Forelimb muscle (tissue), 1 donor: ENCODE measurements at regions not wholly inside any gene's neighbourhood (a gene's known extent, or its start where the extent isn't known, plus 50 kb on each side); places are given as distances from the start of the nearest gene placed in this dataset.

Experiments used
- DNase-seq: peaks from one replicate; pipeline ENCODE4 v3.0.0-alpha.2; 2013; ENCODE audit warnings: low read depth

DNA sequence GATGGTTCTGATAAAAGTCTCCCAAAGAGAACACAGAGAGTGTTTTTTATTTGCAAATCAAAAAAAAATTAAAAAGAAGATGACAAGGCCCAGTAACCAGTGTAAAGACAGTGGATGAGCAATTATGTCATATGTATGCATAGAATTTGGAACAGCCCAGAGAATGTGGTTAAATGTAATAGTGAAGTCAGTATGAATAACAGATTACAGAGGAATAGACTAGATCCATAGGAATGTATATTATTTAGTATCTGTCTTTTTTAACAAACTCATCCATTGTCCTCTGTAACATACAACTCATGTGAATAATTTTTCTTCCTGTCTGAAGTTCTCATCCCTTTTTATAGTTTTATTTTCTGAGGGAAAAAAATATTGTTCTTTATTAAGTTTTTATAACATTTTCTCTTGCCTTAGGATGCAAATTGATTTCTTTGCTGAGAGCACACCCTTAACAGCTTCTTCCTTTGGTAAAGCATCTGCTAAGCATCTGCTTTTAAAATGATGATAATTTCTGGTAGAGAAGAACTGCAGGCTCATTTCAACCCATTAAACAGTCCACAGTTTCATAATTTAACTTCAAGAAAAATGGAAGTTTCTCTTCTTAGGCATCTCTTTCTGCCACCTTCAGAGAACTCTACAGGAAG is 266.5 kb upstream of the MTNR1B start:
- no peak for DNase-seq

DNA sequence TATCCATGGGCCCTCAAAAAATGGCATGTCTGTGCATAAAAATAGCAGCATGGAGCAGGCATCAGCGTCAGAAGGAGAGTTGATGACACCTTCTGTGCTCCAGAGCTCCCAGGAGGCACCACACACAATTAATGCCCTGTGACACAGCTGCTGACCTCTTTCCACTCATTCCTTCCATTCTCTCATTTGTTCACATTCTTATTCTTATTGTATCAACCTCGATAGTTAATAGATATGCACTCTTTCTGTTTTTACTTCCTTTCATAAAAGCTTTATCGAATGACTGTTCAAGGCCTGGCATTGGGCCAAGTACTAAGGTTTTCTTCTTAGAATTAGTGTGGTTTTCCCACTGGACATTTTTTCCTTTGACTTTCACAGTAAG is 266.0 kb upstream of the MTNR1B start:
- no peak for DNase-seq

DNA sequence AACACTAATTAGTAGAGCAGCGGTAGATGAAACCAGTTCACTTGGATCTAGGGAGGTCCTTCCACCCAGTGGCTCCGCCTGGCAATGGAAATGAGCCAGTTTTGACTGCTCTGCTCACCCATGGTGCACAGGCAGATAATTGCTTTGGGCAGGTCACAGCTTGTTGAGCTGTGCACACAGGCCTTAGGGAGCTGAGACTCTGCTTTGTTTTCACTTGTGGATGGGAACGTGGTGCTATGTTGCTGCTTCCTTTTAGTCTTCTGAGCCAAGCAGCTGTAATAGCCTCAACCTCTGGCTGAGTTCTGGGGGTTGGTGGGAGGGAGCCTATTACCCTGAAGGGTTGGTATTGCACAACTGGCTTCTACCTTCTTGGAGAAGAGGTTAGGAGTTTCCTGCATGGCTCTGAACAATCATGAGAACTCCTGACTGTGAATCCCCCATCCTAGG is 262.3 kb upstream of the MTNR1B start:
- DNase-seq = no peak

DNA sequence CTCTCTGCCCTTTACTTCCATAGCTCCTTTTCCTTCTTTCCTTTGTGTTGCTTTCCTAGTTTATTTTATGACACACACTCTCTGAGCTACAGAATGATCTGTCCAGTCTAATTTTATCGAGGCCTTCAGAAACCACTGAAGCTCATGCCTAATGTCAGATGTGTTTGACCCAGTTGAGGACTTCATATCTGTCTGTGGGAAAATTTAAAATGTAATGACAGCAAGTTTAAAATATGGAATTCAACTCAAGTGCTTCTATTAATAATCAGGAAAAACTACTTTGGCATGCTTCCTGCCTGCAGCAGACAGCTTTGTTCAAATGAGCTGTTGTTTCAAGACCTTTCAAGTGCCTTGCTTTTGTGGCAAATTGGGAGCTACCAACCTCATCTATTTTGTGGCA is 261.8 kb upstream of the MTNR1B start:
- DNase-seq = no peak

DNA sequence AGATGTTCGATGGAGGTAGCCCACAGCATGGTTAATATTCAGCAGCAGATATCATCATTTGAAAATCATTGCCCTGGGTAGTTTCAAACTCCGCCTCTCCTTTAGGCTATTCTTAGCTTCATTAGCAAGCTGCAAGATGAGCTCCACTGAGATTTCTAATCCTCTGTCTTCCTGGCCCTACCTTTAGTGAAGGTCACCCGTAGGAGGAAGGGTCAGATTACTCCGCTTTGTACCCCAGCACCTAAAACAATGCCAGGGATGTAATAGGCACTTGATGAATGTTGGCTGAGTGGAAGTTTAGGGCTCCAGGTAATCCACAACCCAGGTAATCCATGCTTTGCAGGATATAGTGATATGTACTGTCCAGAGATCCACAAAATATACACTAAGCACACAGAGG is 260.1 kb upstream of the MTNR1B start:
- DNase-seq = no peak

DNA sequence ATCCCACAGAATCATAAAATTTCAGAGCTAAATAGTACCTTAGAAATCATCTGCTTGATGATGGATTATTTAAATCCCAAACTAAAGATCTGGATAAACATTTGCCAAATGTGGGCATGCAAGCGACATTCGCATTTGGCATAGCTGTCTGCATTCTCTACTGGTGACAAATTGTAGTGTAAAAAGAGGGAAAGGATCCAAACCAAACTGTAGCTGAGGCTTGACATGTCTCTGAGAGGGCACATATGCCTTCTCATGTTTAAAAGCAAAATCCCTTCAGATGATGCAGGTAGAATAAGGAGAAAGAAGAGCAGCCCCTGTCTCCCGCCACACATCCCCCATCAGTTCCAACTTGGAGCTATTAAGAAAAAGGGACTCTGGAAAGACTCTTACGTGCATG is 257.5 kb upstream of the MTNR1B start:
- DNase-seq = no peak

DNA sequence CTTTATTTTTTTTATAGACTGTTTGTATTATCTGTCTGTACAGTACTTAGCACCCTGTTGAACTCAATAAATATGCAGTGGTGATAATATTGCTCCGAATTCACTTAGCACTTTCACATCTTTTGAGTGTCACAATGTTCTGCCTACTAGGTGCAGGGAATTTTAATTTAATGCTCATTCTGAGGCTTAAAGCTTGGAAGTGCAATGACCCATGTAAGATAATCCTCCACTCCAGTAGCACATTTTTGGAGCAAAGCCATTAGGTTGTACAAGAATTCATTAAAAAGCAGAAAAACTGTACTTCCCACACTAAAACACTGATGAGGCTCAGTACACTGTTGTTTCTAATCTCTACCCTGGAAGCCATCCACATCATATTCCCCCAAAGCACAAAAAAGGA is 255.3 kb upstream of the MTNR1B start:
- DNase-seq = no peak

DNA sequence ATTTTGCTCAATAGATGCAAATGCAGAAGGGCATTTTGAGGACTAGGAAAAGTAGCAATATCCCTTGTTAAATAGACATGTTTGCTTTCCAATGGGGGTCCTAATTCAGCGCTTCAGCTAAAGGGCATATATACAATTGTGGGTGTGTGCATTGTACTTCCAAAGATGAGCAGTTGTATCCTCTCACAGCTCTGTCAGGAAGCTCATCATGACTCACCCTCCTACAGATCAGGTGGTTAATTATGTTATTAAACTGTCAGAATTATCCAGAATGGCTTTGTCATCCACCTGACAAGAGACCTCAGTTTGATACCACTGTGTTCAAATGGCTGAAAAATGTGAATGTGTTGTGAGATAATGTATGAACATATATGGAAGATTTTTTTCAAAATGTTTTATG is 252.2 kb upstream of the MTNR1B start:
- DNase-seq = no peak

DNA sequence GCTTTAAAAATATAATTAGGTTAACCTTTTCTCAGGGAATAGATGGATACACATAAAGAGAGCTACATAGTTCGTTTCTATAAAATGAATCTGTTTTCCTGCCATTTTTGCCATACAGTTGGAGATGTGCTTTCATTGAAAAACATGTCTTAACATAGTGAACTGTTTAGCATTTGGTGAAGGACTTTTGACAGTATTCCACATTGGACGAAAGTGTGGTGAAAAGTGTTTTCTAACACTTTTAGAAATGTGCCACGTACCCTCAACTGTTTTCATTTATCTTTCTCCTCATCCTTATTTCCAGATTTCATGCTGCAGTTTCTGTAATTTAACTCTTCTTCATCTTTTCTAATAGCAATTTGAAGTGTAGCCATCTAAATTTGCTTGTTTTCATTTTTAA is 249.1 kb upstream of the MTNR1B start:
- no peak for DNase-seq

DNA sequence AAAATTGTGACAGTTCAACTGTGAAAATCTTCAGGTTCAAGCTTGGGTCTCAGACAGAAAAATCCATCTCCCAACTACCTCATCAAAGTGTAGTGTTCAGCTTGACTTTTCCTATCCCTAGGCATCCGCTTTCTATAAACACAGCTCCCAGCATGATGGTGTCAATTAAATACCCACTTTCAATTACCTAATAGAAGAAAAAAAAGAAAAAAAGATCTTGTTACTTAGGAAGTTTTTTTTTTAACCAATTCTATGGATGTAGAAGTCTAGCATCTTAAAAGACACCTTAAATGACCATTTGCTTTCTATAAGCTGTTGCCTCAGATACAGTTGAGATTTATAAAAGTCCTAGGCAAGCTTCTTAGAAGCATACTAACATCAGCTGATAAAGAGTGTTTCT is 244.1 kb upstream of the MTNR1B start:
- DNase-seq = no peak

DNA sequence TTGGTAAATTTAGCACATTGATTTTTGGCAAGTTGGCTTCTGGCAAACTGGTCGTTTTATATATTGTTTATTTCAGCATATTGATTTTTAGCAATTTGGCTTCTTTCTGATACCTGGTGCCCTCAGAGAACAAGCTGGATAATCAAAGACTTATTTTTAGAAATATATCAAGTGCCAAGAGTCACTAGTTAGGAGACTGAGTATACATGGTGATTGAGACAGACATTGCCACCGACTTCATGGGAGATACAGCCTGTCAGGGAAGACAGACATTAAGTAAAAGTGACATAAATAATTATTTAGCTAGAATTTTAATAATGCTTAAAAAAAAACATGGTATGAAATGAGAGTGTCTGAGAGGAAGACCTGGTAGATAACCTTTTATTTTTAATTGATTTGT is 242.3 kb upstream of the MTNR1B start:
- DNase-seq = no peak

DNA sequence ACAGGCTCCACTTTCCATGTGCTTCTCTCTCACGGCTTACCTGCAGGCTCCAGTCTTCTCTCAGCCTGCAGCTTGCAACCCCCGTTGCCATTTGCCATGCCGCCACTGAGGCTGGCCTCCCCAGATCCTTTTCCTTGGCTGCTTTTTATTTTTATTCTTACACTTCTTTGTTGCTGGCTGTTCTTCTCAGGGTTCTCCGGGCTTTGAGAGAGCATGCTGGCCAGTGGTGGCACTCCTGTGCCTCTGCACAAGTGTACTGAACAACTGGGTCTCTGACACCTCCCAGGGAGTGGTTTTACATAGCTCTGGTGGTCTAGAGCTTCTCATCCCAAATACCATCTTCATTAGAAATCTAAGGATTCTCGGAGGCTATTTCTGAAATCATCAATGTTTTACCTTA is 241.7 kb upstream of the MTNR1B start:
- DNase-seq = no peak

DNA sequence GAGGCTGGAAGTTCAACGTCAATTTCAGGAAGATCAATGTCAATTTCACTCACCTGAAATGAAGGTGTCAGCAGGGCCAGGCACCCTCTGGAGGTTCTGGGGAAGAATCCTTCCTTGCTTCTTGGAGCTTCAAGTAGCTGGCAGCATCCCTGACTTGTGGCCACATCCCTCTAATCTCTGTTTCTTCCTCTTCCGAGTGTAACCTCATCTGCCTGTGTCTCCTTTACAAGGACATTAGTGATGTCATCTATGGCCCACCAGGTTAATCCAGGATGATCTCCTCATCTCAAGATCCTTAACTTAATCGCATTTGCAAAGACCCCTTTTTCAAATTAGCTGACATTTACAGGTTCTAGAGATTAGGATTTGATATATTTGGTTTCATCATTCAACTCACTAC is 240.8 kb upstream of the MTNR1B start:
- DNase-seq = no peak

DNA sequence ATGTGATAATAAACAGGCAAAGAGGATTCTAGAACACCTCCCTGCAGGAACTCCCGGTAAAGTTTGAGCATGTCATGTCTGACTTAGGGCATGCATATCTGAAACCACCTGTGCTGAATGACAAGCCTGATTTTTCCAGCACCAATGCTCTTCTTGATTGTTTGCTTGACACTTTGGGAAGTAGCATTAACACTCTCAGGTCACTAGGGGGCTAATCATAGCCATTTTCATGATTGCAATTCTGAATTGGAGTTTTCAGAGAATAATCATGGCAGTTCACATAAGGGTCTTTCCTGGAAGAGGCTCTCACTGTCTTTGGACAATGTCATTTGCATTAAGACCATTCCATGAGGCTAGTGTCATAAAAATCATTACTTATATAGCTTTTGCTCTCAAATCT is 234.4 kb upstream of the MTNR1B start:
- DNase-seq = no peak

DNA sequence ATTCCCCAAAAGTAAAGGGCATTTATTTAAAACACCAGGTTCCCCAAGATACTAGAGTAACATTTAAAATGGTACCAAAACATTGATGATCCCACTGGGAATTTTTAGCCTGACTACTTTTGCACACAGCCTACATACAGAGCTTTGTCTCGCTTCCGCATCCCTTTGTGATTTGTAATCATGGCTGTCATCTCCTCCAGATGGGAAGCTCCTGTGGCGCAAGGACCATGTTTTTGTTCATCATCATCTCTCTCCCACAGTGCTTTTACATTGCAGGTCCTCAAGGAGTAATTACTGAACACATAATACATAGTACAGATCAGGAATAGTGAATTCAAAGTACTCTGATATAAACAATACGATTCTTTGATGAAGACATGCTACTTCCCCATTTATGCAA is 231.2 kb upstream of the MTNR1B start:
- no peak for DNase-seq

DNA sequence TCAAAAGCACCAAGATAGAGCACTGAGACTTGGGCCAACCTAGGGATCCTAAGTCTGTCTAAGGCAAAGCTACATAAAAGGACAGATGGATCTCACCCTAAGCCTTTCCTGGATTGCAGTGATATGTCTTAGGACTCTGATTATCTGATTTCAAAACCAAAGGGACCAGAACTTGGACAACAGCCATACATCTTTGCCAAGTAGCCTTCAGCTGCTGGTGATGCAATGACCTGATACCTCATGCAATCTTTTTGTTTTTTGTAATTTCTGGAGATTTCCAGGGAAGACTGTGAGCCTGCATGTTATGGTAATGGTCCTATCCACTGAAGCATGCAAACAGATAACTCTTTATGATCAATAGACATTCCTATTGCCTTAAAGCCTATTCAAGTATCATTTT is 230.4 kb upstream of the MTNR1B start:
- no peak for DNase-seq

DNA sequence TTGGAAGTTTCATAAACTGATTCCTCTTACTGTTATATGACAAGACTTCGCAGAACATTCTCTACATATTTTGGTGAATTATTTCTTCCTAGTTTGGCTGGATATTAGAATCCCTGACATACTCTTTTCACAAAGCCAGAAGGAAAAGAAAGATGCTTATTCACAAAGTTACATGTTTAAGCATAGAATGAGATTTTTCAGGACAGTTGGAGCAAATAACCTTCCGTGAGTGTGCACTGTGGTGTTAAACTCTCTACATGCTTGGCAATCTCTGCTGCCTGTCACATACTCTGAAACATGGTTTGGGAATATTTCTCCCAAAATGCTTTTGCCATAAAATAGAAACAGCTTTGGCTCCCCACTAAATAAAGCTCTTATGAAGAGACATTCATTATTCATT is 230.0 kb upstream of the MTNR1B start:
- no peak for DNase-seq

DNA sequence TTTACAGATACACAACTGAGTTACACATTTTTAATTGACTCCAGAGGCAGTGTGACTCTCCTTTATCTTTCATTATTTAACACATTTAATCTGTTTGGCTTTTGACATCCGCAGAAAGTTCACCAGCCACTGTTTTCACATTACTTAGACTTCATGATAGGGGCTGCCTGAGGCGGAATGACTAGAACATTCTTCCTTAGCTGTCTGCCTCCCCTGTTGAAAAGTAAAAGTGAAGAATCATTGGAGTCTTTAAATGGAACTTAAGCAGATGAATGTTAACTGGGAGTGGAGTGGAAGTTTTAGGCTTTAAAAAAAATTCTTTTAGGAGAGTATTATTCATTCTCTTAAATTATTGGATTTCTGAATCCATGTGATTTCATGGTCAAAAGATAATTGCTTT is 229.2 kb upstream of the MTNR1B start:
- no peak for DNase-seq

DNA sequence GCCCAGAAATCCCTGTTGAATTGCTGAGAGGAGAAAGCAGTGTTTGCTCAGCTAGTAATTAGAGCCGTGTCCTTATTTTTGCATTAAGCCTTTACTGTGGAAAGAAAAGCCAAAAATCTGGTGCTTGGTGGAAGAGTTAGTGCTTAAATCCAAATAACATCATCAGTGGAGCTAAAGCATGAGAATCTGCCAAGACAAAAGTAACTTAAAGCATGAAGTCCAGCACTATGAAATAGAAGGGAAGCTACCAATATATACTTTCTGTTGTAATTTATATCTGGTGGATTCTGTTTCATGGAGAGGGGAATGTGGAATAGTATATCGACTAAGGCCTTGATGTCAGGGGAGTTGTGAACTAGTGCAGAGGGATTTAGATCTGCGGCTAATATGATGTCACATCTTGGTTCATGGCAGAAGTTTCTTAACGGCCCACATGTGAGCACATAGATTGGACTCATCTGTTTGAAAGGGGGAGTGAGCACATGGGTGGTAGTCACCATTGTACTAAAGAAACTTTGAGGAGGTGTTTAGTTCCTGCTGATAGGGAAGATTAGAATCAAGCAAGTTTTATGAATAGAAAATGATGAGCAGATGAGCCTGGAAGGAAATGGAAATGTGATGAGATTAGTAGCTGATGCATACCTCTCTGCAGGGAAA is 224.4 kb upstream of the MTNR1B start:
- DNase-seq = no peak

DNA sequence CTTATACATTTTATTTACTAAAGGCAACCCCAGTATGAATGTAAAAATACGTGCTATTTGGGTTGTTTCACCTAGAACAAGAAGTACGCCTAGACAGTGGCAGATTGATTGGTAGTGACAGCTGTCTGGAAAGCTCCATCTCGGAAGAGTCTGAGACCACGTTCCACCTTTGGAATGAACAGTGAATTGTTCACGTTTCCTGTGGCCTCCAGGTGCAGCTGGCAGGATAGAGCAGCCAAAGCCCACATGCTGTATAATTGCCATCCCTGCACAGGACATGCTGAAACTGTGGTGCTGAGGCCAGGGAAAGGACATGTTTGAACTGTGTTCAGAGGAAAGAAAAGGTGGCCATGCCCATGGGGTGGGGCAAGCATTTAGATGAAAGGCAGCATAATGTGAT is 218.7 kb upstream of the MTNR1B start:
- DNase-seq = no peak

DNA sequence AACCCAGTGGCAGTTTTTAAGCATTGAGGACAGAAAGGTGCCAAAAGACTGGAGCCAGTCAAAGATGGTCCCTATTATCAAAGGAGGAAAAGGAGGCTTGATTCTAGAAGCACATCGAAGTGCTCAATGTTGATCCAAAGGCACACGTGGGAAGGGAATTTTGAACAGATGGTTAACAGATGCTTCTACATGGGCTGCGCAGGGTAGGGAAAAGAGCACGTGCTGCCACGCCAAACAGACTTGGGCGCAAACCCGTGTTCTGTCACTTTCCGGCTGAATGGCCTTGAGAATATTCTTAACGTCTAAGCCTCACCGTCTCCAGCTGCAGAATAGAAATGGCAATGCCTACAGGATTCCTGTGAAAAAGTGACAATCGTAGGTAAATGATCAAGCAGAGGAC is 217.9 kb upstream of the MTNR1B start:
- DNase-seq = no peak

DNA sequence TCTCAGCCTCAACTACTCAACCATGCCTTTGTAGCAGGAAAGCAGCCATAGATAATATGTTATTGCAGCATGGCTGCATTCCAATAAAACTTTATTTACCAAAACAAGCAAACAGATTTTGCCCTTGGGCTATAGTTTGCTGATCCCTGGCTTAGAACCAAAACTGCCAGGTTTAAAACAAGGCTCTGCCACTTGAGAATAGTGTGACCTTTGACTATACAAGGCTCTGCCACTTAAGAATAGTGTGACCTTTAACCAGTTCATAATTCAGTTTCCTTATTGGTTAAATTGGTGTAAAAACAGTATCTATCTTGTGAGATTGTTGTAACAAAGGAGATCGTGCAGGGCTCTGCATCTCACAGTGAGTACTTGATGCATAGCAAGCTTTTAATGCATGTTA is 217.3 kb upstream of the MTNR1B start:
- no peak for DNase-seq

DNA sequence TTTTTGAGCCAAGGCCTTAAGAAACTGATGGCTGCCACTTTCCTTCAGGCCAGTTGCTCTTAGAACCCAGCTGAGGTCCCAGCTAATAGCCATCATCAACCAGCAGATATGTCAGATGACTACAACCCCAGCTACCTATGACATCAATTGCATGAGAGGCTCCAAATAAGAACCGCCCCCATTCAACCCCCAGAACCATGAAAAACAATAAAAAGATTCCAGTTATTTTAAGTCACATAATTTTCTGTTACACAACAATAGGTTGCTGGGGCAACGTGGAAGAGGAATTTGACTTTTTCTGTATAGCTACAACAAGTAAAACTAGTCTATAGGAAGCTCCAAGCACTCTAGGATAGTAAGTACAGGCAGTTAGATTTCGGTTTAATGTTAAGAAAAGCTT is 216.3 kb upstream of the MTNR1B start:
- DNase-seq = no peak

DNA sequence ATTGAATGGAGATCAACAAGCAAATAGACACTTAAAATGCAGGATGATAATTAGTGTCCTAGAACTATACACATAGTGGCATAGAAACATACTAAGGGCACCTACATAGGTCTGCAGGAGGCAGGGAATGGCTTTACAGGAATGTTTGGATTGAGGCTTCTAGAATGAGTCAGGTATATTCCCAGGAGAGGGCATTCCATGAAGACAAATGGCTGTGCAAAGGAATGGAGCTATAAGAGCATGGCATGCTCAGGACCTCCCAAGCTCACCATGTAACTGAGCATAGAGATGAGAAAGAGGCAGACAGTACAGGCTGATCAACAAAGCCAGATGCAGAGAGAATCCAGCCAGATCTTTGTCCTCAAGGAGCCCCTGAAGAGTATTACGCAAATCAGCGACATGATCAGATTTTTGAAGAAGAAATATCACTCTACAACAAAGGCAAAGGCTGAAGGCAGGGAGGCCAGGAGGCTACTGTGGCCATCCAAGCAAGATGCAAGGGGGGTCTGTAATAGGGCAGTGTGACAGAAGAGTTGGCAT is 211.1 kb upstream of the MTNR1B start:
- no peak for DNase-seq
